Fibroblast of lung (primary cell): ENCODE measurements at regions not wholly inside any gene's neighbourhood (a gene's known extent, or its start where the extent isn't known, plus 50 kb on each side); places are given as distances from the start of the nearest gene placed in this dataset.
"Not testable (repeated sequence)": the region's sequence is repeated elsewhere in the genome, so short reads cannot be mapped to it uniquely, and the experiment has no call there.

Experiments
- DNase-seq, 2 donors: peaks; one replicate each; pipeline versions ENCODE4 v3.0.0 to v3.0.0-alpha.2; 2010; ENCODE audit warnings: low read depth in 2 of 2
- H2AFZ ChIP-seq: 2 replicates; pipeline ENCODE4 v1.5.1; 2012; ENCODE audit warnings: low read length, control low read depth, inconsistent platforms
- H3K27ac ChIP-seq: 2 replicates; pipeline ENCODE4 v1.5.1; 2011; ENCODE audit warnings: low read length, control low read depth; ENCODE audit not compliant: insufficient read depth
- H3K27me3 ChIP-seq: 2 replicates; pipeline ENCODE4 v1.5.1; 2011; ENCODE audit warnings: mild to moderate bottlenecking, low read length; ENCODE audit not compliant: control insufficient read depth, insufficient read depth
- H3K36me3 ChIP-seq: 2 replicates; pipeline ENCODE4 v1.5.1; 2011; ENCODE audit warnings: low read length; ENCODE audit not compliant: control insufficient read depth, insufficient read depth
- H3K4me1 ChIP-seq: 2 replicates; pipeline ENCODE4 v1.5.1; 2011; ENCODE audit warnings: low read length; ENCODE audit not compliant: control insufficient read depth, insufficient read depth; ENCODE audit errors: extremely low read depth
- H3K4me2 ChIP-seq: 2 replicates; pipeline ENCODE4 v1.5.1; 2011; ENCODE audit warnings: low read length, control low read depth; ENCODE audit not compliant: insufficient read depth; ENCODE audit errors: extremely low read depth
- H3K4me3 ChIP-seq, 4 experiments: fragments of 200-600 bp in 1 of 4; sonication (generic) in 1 of 4; replicated peaks in 1 of 4; 2 replicates each; pipeline ENCODE4 v1.5.1; 2011 to 2016; ENCODE audit warnings: low read length in 4 of 4, low read depth in 3 of 4, mild to moderate bottlenecking in 3 of 4, control low read depth in 2 of 4, inconsistent platforms in 1 of 4, mixed read lengths in 1 of 4; ENCODE audit not compliant: insufficient read depth in 1 of 4; ENCODE audit errors: control extremely low read depth in 1 of 4
- H3K79me2 ChIP-seq: 2 replicates; pipeline ENCODE4 v1.5.1; 2012; ENCODE audit warnings: mild to moderate bottlenecking, low read length, inconsistent platforms; ENCODE audit not compliant: control insufficient read depth, insufficient read depth
- H3K9ac ChIP-seq: 2 replicates; pipeline ENCODE4 v1.5.1; 2011; ENCODE audit warnings: mild to moderate bottlenecking, low read length, control low read depth; ENCODE audit not compliant: insufficient read depth
- H3K9me3 ChIP-seq: 2 replicates; pipeline ENCODE4 v1.5.1; 2012; ENCODE audit warnings: low read depth, low read length; ENCODE audit not compliant: control insufficient read depth, insufficient read depth
- H4K20me1 ChIP-seq: 2 replicates; pipeline ENCODE4 v1.5.1; 2011; ENCODE audit warnings: low read length; ENCODE audit not compliant: control insufficient read depth, insufficient read depth; ENCODE audit errors: extremely low read depth
- CTCF ChIP-seq, 2 donors: IDR thresholded peaks in 1 of 2; conservative IDR thresholded peaks in 1 of 2; 1 replicate in 1 of 2; 2 replicates in 1 of 2; pipeline ENCODE4 v1.5.1; 2011 to 2012; ENCODE audit warnings: low read length in 2 of 2, control low read depth in 1 of 2, inconsistent platforms in 1 of 2, low read depth in 1 of 2, mild to moderate bottlenecking in 1 of 2
- EZH2 ChIP-seq: IDR thresholded peaks from 2 replicates; pipeline ENCODE4 v1.5.1; 2012; ENCODE audit warnings: low read length, control low read depth, mild to moderate bottlenecking; ENCODE audit errors: missing control alignments

DNA sequence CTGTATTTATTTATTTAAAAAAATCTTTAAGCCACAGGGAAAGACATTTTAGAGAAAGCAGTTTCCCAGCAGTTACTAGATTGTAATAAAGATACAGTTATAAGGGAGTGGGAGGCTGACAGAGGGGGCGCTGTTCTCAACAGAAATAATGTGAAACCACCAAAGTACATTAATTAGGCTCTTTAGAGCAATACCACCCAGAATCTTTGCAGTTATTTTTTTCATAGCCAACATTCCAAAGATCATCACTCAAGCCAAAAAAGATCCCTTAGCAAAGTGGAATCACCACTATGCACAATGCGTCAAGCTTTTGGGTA lies 331.3 kb upstream of the DEFB112 start:
- DNase-seq, result peak in 1 of 2 donors; percentile 19
- no peaks in the 10 kb centered on the region for H3K79me2 ChIP-seq
- H3K27me3 ChIP-seq, result no peaks in the 10 kb centered on the region
- H3K4me1 ChIP-seq, result no peaks in the 10 kb centered on the region
- no peaks in the 10 kb centered on the region for H3K9me3 ChIP-seq
- no peak overlapping the region for H3K4me2 ChIP-seq
- H3K27ac ChIP-seq, result no peak overlapping the region
- no peak overlapping the region for H3K9ac ChIP-seq
- no peaks in the 10 kb centered on the region for H4K20me1 ChIP-seq
- TF ChIP-seq EZH2 (no peak), CTCF (conservative IDR thresholded peaks at IDR 0.05 in 1 of 2, IDR thresholded peaks at IDR 0.05 in 1 of 2; ENCODE audit: low read depth in 1 of 2, low read length in 2 of 2) (peak in 1 of 2 donors; percentile 45)
- H3K36me3 ChIP-seq, result no peaks in the 10 kb centered on the region
- H2AFZ ChIP-seq, result no peak overlapping the region
- peak overlapping the region in 1 of 4 experiments; percentile 55 for H3K4me3 ChIP-seq

DNA sequence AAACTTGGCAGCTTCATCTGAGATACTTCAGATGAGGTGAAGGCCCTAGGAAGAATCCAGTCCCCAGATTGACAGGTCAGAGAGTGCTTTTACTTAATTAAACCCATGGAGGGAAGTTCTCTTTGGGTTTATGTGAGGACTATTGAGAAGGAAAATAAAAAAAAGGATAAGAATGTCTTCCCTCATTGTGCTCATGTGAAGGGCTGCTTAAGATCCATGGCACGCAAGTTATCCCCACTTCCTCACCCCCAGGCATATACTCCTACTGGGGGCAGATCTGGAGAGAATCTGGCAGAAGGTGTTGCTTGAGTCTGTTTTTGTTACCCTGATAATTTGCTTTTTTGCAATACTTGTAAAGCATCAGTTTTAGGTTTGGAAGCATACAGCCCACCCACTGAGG lies 322.9 kb upstream of the TFAP2D start:
- no peak overlapping the region for H3K9ac ChIP-seq
- no peaks in the 10 kb centered on the region for H3K36me3 ChIP-seq
- no peak for DNase-seq
- no peaks in the 10 kb centered on the region for H3K79me2 ChIP-seq
- H3K4me1 ChIP-seq, result no peaks in the 10 kb centered on the region
- no peaks in the 10 kb centered on the region for H3K9me3 ChIP-seq
- TF ChIP-seq EZH2, result no peak
- no peak for TF ChIP-seq CTCF (conservative IDR thresholded peaks at IDR 0.05 in 1 of 2, IDR thresholded peaks at IDR 0.05 in 1 of 2; ENCODE audit: low read depth in 1 of 2, low read length in 2 of 2)
- H2AFZ ChIP-seq, result no peak overlapping the region
- H4K20me1 ChIP-seq, result no peaks in the 10 kb centered on the region
- H3K4me2 ChIP-seq, result no peak overlapping the region
- H3K27me3 ChIP-seq, result no peaks in the 10 kb centered on the region
- no peak overlapping the region for H3K27ac ChIP-seq
- H3K4me3 ChIP-seq, result no peak overlapping the region

DNA sequence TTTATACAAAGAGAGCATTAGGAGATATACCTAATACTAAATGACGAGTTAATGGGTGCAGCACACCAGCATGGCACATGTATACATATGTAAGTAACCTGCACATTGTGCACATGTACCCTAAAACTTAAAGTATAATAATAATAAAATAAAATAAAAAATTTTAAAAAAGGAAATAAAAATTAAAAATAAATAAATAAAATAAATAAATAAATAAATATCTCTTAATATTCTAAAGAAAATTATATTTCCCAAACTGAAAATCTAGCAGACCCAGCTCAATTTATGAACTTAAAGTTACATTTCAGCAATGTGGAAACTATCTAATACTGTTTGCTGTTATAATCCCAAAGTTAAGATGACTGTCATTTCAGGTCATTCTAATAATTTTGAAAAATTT lies 319.2 kb upstream of the TFAP2D start:
- H3K27me3 ChIP-seq, H3K9me3 ChIP-seq, H3K36me3 ChIP-seq, H3K4me1 ChIP-seq, H3K9ac ChIP-seq, H3K4me2 ChIP-seq, DNase-seq, H3K79me2 ChIP-seq, H4K20me1 ChIP-seq, H3K27ac ChIP-seq, H3K4me3 ChIP-seq, H2AFZ ChIP-seq: not testable (repeated sequence)

- Histone ChIP-seq H4K20me1 (no peaks in the 10 kb centered on the region), H2AFZ (no peak overlapping the region), H3K27ac (no peak overlapping the region), H3K36me3 (no peaks in the 10 kb centered on the region), H3K4me2 (no peak overlapping the region), H3K4me1 (no peaks in the 10 kb centered on the region), H3K27me3 (no peaks in the 10 kb centered on the region), H3K4me3 (no peak overlapping the region), H3K79me2 (no peaks in the 10 kb centered on the region), H3K9ac (no peak overlapping the region), H3K9me3 (no peaks in the 10 kb centered on the region)
- TF ChIP-seq EZH2, result no peak
- TF ChIP-seq CTCF (conservative IDR thresholded peaks at IDR 0.05 in 1 of 2, IDR thresholded peaks at IDR 0.05 in 1 of 2; ENCODE audit: low read depth in 1 of 2, low read length in 2 of 2), result no peak
- DNase-seq, result no peak
Measured at GRCh38 chr6:50404643-50405042, 308.7 kb upstream of the TFAP2D start.
